ENCODE measurements at regions not wholly inside any gene's neighbourhood (a gene's known extent, or its start where the extent isn't known, plus 50 kb on each side); places are given as distances from the start of the nearest gene placed in this dataset.

GRCh38 chr1:217946511-217946910 is 315.4 kb downstream of the SPATA17 start:
- POLR2A ChIA-PET (ENCODE audit: partially characterized antibody): no interaction called here
- no peak overlapping the region for H3K56ac ChIP-seq (replicated peaks; ENCODE audit: insufficient read length, low read depth, low read length)
- no peak overlapping the region for H2BK20ac ChIP-seq (ENCODE audit: low read length)
- no peaks in the 10 kb centered on the region for H3K4me1 ChIP-seq (replicated peaks in 1 of 4; ENCODE audit: control insufficient read depth in 3 of 4, insufficient read depth in 4 of 4, low read length in 3 of 4)
- no peak overlapping the region for H3K27ac ChIP-seq (ENCODE audit: low read depth, low read length)
- no peak overlapping the region for H3K18ac ChIP-seq (ENCODE audit: extremely low read depth, low read length)
- no peaks in the 10 kb centered on the region for H4K20me1 ChIP-seq (replicated peaks in 1 of 2; ENCODE audit: control insufficient read depth in 1 of 2, insufficient read depth in 2 of 2, low read length in 2 of 2)
- no peak overlapping the region for H2AK5ac ChIP-seq (ENCODE audit: low read depth, low read length)
- H3K23me2 ChIP-seq (ENCODE audit: low read depth, low read length): no peaks in the 10 kb centered on the region
- H3K9ac ChIP-seq (replicated peaks in 1 of 4; ENCODE audit: extremely low read depth in 1 of 4, low read depth in 3 of 4, low read length in 3 of 4): no peak overlapping the region
- H3K4me2 ChIP-seq (ENCODE audit: insufficient read depth in 1 of 2, low read depth in 2 of 2, low read length in 2 of 2): no peak overlapping the region
- H3K79me2 ChIP-seq (ENCODE audit: control insufficient read depth in 1 of 2, insufficient read depth in 2 of 2, low read length in 2 of 2): no peaks in the 10 kb centered on the region
- H3K27me3 ChIP-seq (replicated peaks in 1 of 4; ENCODE audit: control insufficient read depth in 3 of 4, extremely low read depth in 1 of 4, insufficient read depth in 3 of 4, low read length in 3 of 4): no peaks in the 10 kb centered on the region
- no peak overlapping the region for H3K4ac ChIP-seq (replicated peaks; ENCODE audit: insufficient read length, low read depth, low read length)
- H2AFZ ChIP-seq (ENCODE audit: low read length): no peak overlapping the region
- TF ChIP-seq RXRA (IDR thresholded peaks at IDR 0.05; ENCODE audit: insufficient read depth, low read depth, low read length) (no peak), BCL11A (IDR thresholded peaks at IDR 0.05; ENCODE audit: low read depth in 2 of 2, low read length in 2 of 2) (no peak), TEAD4 (IDR thresholded peaks at IDR 0.05; ENCODE audit: low read depth, low read length) (no peak), POLR2AphosphoS5 (IDR thresholded peaks at IDR 0.05; ENCODE audit: low read depth, low read length) (no peak), EZH2 (IDR thresholded peaks at IDR 0.05; ENCODE audit: low read depth, low read length, severe bottlenecking) (no peak), JUND (IDR thresholded peaks at IDR 0.05; ENCODE audit: low read length) (no peak), ASH2L (IDR thresholded peaks at IDR 0.05; ENCODE audit: low read length) (no peak), POU5F1 (IDR thresholded peaks at IDR 0.05; ENCODE audit: low read depth, low read length) (no peak), KDM4A (IDR thresholded peaks at IDR 0.05; ENCODE audit: low read depth, low read length, severe bottlenecking) (no peak), CHD2 (IDR thresholded peaks at IDR 0.05; ENCODE audit: low read length) (no peak), CREB1 (IDR thresholded peaks at IDR 0.05) (no peak), KDM5A (IDR thresholded peaks at IDR 0.05; ENCODE audit: low read length) (no peak), POLR2A (IDR thresholded peaks at IDR 0.05; ENCODE audit: control extremely low read depth in 1 of 2, low read depth in 2 of 2, low read length in 2 of 2) (no peak), SP4 (IDR thresholded peaks at IDR 0.05; ENCODE audit: low read length) (no peak), TAF1 (IDR thresholded peaks at IDR 0.05; ENCODE audit: low read depth, low read length) (no peak), MAX (IDR thresholded peaks at IDR 0.05) (no peak), SRF (IDR thresholded peaks at IDR 0.05; ENCODE audit: low read depth, low read length) (no peak)
- no peak overlapping the region for H4K91ac ChIP-seq (replicated peaks; ENCODE audit: insufficient read length, low read length)
- no peaks in the 10 kb centered on the region for H3K9me3 ChIP-seq (ENCODE audit: insufficient read depth in 2 of 2, low read depth in 1 of 2, low read length in 1 of 2)
- no peak overlapping the region for H2BK15ac ChIP-seq (ENCODE audit: low read length)
- H4K5ac ChIP-seq (ENCODE audit: insufficient read length, low read depth, low read length): no peak overlapping the region
- WGBS, 2 experiments (ENCODE audit: extremely low coverage in 1 of 2, insufficient coverage in 1 of 2, insufficient read length in 1 of 2, insufficient replicate concordance in 2 of 2, low coverage in 1 of 2, low lambda C conversion rate in 2 of 2, missing lambda C conversion rate in 1 of 2): 88% methylated on average over 8 of the region's 8 CpGs; no CpG with 5 or more reads in 1 of the 2 experiments
- FAIRE-seq (no peak), DNase-seq (ENCODE audit: low read depth in 1 of 2, low spot score in 2 of 2) (no peak)
- no peak overlapping the region for H4K8ac ChIP-seq (ENCODE audit: extremely low read depth, insufficient read depth, low read length)
- H3K14ac ChIP-seq (ENCODE audit: insufficient read length): no peak overlapping the region
- CTCF ChIA-PET (ENCODE audit: partially characterized antibody): no interaction called here
- H3K36me3 ChIP-seq (ENCODE audit: control insufficient read depth in 2 of 4, insufficient read depth in 4 of 4, low read length in 3 of 4): no peaks in the 10 kb centered on the region
- H2BK12ac ChIP-seq (ENCODE audit: low read depth, low read length): no peak overlapping the region
- H3K4me3 ChIP-seq (ENCODE audit: extremely low read depth in 1 of 4, insufficient read depth in 2 of 4, low read depth in 3 of 4, low read length in 4 of 4): no peak overlapping the region
- no peak overlapping the region for H2BK5ac ChIP-seq (ENCODE audit: low read depth, low read length)
- H3K23ac ChIP-seq (ENCODE audit: insufficient read length): no peak overlapping the region
- H2BK120ac ChIP-seq (replicated peaks; ENCODE audit: low read depth, low read length): no peak overlapping the region
- no peaks in the 10 kb centered on the region for H3K79me1 ChIP-seq (ENCODE audit: low read depth, low read length)
